ENCODE measurements at regions not wholly inside any gene's neighbourhood (a gene's known extent, or its start where the extent isn't known, plus 50 kb on each side); places are given as distances from the start of the nearest gene placed in this dataset.

DNA sequence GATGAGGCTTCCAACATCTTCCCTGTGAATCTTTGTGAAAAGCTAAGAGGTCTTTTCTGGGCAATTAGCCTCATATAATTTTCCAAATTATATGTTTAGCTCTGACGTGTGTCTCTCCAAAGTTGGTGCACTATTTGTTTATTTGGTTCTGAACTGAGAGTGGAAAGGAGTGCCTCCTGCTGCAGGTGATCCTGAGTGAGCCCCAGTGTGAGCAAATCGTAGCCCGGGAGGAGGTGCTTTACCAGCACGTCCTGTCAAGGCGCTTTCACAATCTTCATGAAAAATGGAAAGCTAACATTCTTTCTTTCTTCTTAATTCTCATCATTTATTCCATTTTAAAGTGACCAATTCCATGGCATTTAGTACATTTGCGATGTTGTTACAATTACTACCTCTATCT is 231.9 kb downstream of the BMP2 start:
- H3K4me3 ChIP-seq, result no peak overlapping the region
- no peaks in the 10 kb centered on the region for H3K9me3 ChIP-seq
- 86 to 91% methylated on average over 6 of the region's 6 CpGs for WGBS, 2 donors
- H3K27me3 ChIP-seq, result no peaks in the 10 kb centered on the region
- H3K36me3 ChIP-seq (ENCODE audit: low read depth, missing control alignments), result no peaks in the 10 kb centered on the region
- no peak for DNase-seq
- no peaks in the 10 kb centered on the region for H3K4me1 ChIP-seq
- intact Hi-C loops (cut with DNase I; ENCODE audit: low total_unique reads), result no loop called here
- H3K27ac ChIP-seq, result no peak overlapping the region
- no peak for TF ChIP-seq CTCF (IDR thresholded peaks at IDR 0.05)

DNA sequence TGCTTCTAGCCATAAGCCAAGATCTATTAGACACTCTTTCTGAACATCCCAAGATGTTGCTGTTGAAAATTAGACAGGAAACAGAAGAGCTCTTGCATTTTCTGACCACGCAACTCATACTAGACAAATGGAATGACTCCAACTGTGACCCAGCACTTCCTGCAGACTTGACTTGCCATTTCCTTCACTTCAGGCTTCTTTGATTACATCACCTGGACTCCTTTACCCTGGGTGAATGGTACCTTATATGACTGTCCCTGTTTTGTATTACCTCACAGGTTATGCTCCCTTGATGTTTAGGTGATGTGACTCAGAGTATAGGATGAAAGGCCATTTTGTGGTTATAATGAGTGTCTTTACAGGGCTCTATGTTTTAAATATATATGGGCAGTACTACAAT is 236.1 kb downstream of the BMP2 start:
- H3K9me3 ChIP-seq, result no peaks in the 10 kb centered on the region
- 76 to 90% methylated on average over 1 of the region's 1 CpG for WGBS, 2 donors
- no peak overlapping the region for H3K27ac ChIP-seq
- no peaks in the 10 kb centered on the region for H3K27me3 ChIP-seq
- H3K4me1 ChIP-seq, result no peaks in the 10 kb centered on the region
- no peak overlapping the region for H3K4me3 ChIP-seq
- no peaks in the 10 kb centered on the region for H3K36me3 ChIP-seq (ENCODE audit: low read depth, missing control alignments)
- intact Hi-C loops (cut with DNase I; ENCODE audit: low total_unique reads), result no loop called here
- no peak for DNase-seq
- TF ChIP-seq POLR2A (IDR thresholded peaks at IDR 0.05) (no peak), CTCF (IDR thresholded peaks at IDR 0.05) (no peak)

DNA sequence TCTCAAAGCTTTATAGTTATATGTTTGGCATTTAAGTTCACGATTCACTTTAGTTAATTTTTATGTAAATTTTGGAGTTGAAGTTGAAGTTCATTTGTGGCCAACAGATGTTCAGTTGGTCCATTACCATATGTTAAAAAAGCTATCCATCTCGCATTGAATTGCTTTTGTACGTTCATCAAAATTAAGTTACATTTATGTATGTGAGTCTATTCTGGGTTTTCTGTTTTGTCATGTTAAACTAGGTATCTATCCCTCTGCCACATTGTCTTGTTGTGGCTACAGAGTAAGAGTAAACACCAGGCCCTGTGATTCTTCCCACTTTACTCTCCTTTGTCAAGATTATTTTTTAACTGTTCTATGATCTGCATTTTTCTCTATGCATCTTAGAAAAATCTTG is 237.3 kb downstream of the BMP2 start:
- intact Hi-C loops (cut with DNase I; ENCODE audit: low total_unique reads), result no loop called here
- H3K4me1 ChIP-seq, result no peaks in the 10 kb centered on the region
- no peak for TF ChIP-seq POLR2A (IDR thresholded peaks at IDR 0.05)
- no peak for TF ChIP-seq CTCF (IDR thresholded peaks at IDR 0.05)
- DNase-seq, result no peak
- H3K27ac ChIP-seq, result no peak overlapping the region
- no peak overlapping the region for H3K4me3 ChIP-seq
- H3K36me3 ChIP-seq (ENCODE audit: low read depth, missing control alignments), result no peaks in the 10 kb centered on the region
- no peaks in the 10 kb centered on the region for H3K27me3 ChIP-seq
- 88 to 90% methylated on average over 3 of the region's 3 CpGs for WGBS, 2 donors
- H3K9me3 ChIP-seq, result no peaks in the 10 kb centered on the region

- no peaks in the 10 kb centered on the region for H3K36me3 ChIP-seq (ENCODE audit: low read depth, missing control alignments)
- DNase-seq, result no peak
- H3K9me3 ChIP-seq, result no peaks in the 10 kb centered on the region
- no peaks in the 10 kb centered on the region for H3K27me3 ChIP-seq
- intact Hi-C loops (cut with DNase I; ENCODE audit: low total_unique reads), result no loop called here
- H3K4me3 ChIP-seq, result no peak overlapping the region
- no peak for TF ChIP-seq POLR2A (IDR thresholded peaks at IDR 0.05)
- TF ChIP-seq CTCF (IDR thresholded peaks at IDR 0.05), result no peak
- 75 to 88% methylated on average over 4 to 5 of the region's 5 CpGs for WGBS, 2 donors
- H3K4me1 ChIP-seq, result no peaks in the 10 kb centered on the region
- H3K27ac ChIP-seq, result no peak overlapping the region
Measured at GRCh38 chr20:7010527-7010926, 243.0 kb downstream of the BMP2 start.

- WGBS, 2 donors, result 64 to 82% methylated on average over 1 of the region's 1 CpG
- Histone ChIP-seq H3K36me3 (ENCODE audit: low read depth, missing control alignments) (no peaks in the 10 kb centered on the region), H3K4me3 (no peak overlapping the region), H3K27me3 (no peaks in the 10 kb centered on the region), H3K9me3 (no peaks in the 10 kb centered on the region), H3K27ac (no peak overlapping the region), H3K4me1 (no peaks in the 10 kb centered on the region)
- no peak for DNase-seq
- no peak for TF ChIP-seq POLR2A (IDR thresholded peaks at IDR 0.05)
- TF ChIP-seq CTCF (IDR thresholded peaks at IDR 0.05), result no peak
- intact Hi-C loops (cut with DNase I; ENCODE audit: low total_unique reads), result no loop called here
Measured at GRCh38 chr20:7015257-7015656, 247.8 kb downstream of the BMP2 start.
